PC-9 (cell line): ENCODE measurements at regions not wholly inside any gene's neighbourhood (a gene's known extent, or its start where the extent isn't known, plus 50 kb on each side); places are given as distances from the start of the nearest gene placed in this dataset.

Experiments used
- BruUV-seq: library from RNA; stranded (reverse); fragments of 400-500 nt; replicated peaks from 2 replicates; lab custom pipeline; 2021; lab: Mats Ljungman, UMichigan
- CTCF ChIA-PET: fragments of 300-600 bp; sonication (Branson Sonifier 250); formaldehyde crosslinking; loops from one replicate; lab custom pipeline; 2022; ENCODE audit warnings: antibody characterized with exemption; lab: Charles Lee
- POLR2A ChIA-PET: fragments of 300-600 bp; sonication (Branson Sonifier 250); formaldehyde crosslinking; loops from one replicate; lab custom pipeline; 2022; ENCODE audit warnings: antibody characterized with exemption; ENCODE audit not compliant: unreplicated experiment; lab: Charles Lee
- DNase-seq, 2 experiments: peaks; one replicate each; pipeline versions ENCODE4 v3.0.0 to v3.0.0-alpha.2; 2015 to 2022; ENCODE audit warnings: mixed read lengths in 1 of 2
- H2AFZ ChIP-seq: fragments of 200-600 bp; sonication (generic); 2 replicates; pipeline ENCODE4 v1.8.1; 2017; ENCODE audit warnings: antibody characterized with exemption
- H3F3A ChIP-seq: fragments of 200-600 bp; sonication (generic); 2 replicates; pipeline ENCODE4 v1.8.1; 2017; ENCODE audit warnings: antibody characterized with exemption, mild to moderate bottlenecking, low read depth; ENCODE audit not compliant: insufficient read depth
- H3K27ac ChIP-seq: fragments of 200-600 bp; sonication (generic); 2 replicates; pipeline ENCODE4 v1.6.1; 2016; ENCODE audit warnings: mixed run types
- H3K27me3 ChIP-seq: fragments of 200-600 bp; sonication (generic); 2 replicates; pipeline ENCODE4 v1.6.1; 2016; ENCODE audit warnings: low read depth, mixed run types; ENCODE audit not compliant: insufficient read depth
- H3K36me3 ChIP-seq: fragments of 200-600 bp; sonication (generic); 2 replicates; pipeline ENCODE4 v1.6.1; 2016; ENCODE audit warnings: low read depth, mixed run types
- H3K4me1 ChIP-seq: fragments of 200-600 bp; sonication (generic); replicated peaks from 2 replicates; pipeline ENCODE4 v1.6.1; 2016; ENCODE audit warnings: mixed run types; ENCODE audit not compliant: insufficient read depth
- H3K4me2 ChIP-seq: fragments of 200-600 bp; sonication (generic); 2 replicates; pipeline ENCODE4 v1.6.1; 2017; ENCODE audit warnings: mixed run types
- H3K4me3 ChIP-seq: fragments of 200-600 bp; sonication (generic); 2 replicates; pipeline ENCODE4 v1.6.1; 2016; ENCODE audit warnings: mixed run types
- H3K79me2 ChIP-seq: fragments of 200-600 bp; sonication (generic); 2 replicates; pipeline ENCODE4 v1.6.1; 2017; ENCODE audit warnings: low read depth, mixed run types
- H3K9me2 ChIP-seq: fragments of 200-600 bp; sonication (generic); 2 replicates; pipeline ENCODE4 v1.8.1; 2017; ENCODE audit warnings: mild to moderate bottlenecking; ENCODE audit not compliant: insufficient read depth
- H3K9me3 ChIP-seq: fragments of 200-600 bp; sonication (generic); 2 replicates; pipeline ENCODE4 v1.8.1; 2016; ENCODE audit warnings: low read depth; ENCODE audit not compliant: insufficient read depth
- H4K20me1 ChIP-seq: fragments of 200-600 bp; sonication (generic); 2 replicates; pipeline ENCODE4 v1.8.1; 2017; ENCODE audit not compliant: insufficient read depth
- EZH2 ChIP-seq: fragments of 200-600 bp; sonication (generic); IDR thresholded peaks from 2 replicates; pipeline ENCODE4 v1.8.0; 2017; ENCODE audit warnings: antibody characterized with exemption, low read depth
- intact Hi-C: fragments of 100-400 bp; cut with micrococcal nuclease; formaldehyde crosslinking; loops from one replicate; pipeline ENCODE4 v1.10.0; 2022; ENCODE audit not compliant: unreplicated experiment
- TF ChIP-seq, protein P1 (sequence below): fragments of 200-600 bp; sonication (generic); conservative IDR thresholded peaks from 2 replicates; pipeline ENCODE4 v1.6.1; 2017; ENCODE audit warnings: mixed run types, antibody characterized with exemption, mild to moderate bottlenecking, moderate library complexity

DNA sequence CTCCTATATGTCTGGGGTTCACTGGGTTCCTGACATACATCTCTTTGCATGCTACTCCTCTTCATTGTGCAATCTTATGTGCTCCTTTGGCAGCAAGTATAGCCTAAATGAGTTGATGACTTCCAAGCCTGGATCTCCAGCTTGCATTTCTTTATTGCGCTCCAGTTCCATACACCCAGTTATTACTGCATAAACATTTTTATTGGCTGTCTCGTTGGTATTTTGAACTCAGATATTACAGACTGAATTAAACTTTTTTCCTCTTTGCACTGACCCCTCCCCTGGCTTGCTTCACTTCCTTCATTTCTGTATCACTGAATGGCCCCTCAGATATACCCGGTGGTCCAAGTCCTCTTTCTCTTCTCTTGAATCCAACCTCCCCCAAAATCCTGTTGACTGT is 219.2 kb downstream of the MC4R start:
- Histone ChIP-seq H3K4me2 (no peak overlapping the region), H3K27ac (no peak overlapping the region), H3K36me3 (no peaks in the 10 kb centered on the region), H2AFZ (no peak overlapping the region), H3K27me3 (no peaks in the 10 kb centered on the region), H3K79me2 (no peaks in the 10 kb centered on the region), H3K4me1 (no peaks in the 10 kb centered on the region), H4K20me1 (no peaks in the 10 kb centered on the region), H3K9me3 (no peaks in the 10 kb centered on the region; the same call in 1 of the 2 replicates), H3K4me3 (no peak overlapping the region), H3K9me2 (no peaks in the 10 kb centered on the region), H3F3A (no peaks in the 10 kb centered on the region)
- no peak for DNase-seq
- intact Hi-C loops: no loop called here
- POLR2A ChIA-PET: no interaction called here
- CTCF ChIA-PET: no interaction called here
- BruUV-seq: no TSS peak
- TF ChIP-seq, protein P1, sequence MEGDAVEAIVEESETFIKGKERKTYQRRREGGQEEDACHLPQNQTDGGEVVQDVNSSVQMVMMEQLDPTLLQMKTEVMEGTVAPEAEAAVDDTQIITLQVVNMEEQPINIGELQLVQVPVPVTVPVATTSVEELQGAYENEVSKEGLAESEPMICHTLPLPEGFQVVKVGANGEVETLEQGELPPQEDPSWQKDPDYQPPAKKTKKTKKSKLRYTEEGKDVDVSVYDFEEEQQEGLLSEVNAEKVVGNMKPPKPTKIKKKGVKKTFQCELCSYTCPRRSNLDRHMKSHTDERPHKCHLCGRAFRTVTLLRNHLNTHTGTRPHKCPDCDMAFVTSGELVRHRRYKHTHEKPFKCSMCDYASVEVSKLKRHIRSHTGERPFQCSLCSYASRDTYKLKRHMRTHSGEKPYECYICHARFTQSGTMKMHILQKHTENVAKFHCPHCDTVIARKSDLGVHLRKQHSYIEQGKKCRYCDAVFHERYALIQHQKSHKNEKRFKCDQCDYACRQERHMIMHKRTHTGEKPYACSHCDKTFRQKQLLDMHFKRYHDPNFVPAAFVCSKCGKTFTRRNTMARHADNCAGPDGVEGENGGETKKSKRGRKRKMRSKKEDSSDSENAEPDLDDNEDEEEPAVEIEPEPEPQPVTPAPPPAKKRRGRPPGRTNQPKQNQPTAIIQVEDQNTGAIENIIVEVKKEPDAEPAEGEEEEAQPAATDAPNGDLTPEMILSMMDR: no peak
- no peak for TF ChIP-seq EZH2

DNA sequence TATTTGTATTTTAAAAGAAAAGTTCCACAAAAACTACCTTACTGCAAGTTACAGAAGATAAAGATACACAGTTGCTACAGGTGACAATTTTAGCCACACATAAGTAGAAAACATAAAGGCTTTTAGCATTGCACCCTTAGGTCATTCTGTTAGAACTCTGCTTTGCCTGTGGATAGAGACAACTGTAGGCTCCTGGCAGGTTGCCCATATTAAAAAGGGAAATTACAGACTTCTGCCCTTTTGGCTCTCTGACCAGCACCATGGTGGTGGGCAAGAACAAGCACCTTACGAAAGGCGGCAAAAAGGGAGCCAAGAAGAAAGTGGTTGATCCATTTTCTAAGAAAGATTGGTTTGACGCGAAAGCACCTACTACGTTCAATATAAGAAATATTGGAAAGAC is 223.3 kb downstream of the MC4R start:
- Histone ChIP-seq H3K36me3 (no peaks in the 10 kb centered on the region), H3K79me2 (no peaks in the 10 kb centered on the region), H2AFZ (no peak overlapping the region), H3K4me2 (no peak overlapping the region), H4K20me1 (no peaks in the 10 kb centered on the region), H3K9me2 (no peaks in the 10 kb centered on the region), H3K9me3 (no peaks in the 10 kb centered on the region; the same call in 1 of the 2 replicates), H3K4me1 (no peaks in the 10 kb centered on the region), H3K27me3 (no peaks in the 10 kb centered on the region), H3K4me3 (no peak overlapping the region), H3K27ac (no peak overlapping the region), H3F3A (no peaks in the 10 kb centered on the region)
- BruUV-seq: no TSS peak
- CTCF ChIA-PET: no interaction called here
- POLR2A ChIA-PET: no interaction called here
- intact Hi-C loops: no loop called here
- DNase-seq: no peak
- TF ChIP-seq EZH2: no peak
- TF ChIP-seq, protein P1: no peak

DNA sequence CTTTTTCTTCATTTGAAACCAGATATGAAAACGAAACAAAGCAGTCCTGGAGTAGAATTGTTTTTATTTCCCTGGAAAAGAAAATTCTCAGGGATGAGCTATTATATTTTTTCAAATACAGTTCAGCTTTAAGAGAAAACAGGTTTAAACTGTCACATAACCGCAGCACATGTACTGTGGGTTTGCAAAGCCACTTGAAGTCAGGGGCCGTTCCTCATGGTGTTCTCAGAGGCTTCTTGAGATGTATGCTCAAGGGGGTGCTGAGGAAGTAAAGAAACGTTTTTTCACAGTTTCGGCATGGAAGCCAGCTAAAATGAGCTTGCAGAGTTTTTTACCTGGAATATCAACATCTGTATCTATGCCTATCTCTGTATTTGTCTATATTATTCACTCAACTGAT is 225.3 kb downstream of the MC4R start:
- BruUV-seq: no TSS peak
- CTCF ChIA-PET: no interaction called here
- TF ChIP-seq, protein P1: no peak
- no peak for TF ChIP-seq EZH2
- no peaks in the 10 kb centered on the region for H4K20me1 ChIP-seq
- no peaks in the 10 kb centered on the region for H3F3A ChIP-seq
- no peak overlapping the region for H2AFZ ChIP-seq
- H3K4me1 ChIP-seq: no peaks in the 10 kb centered on the region
- no peak overlapping the region for H3K4me3 ChIP-seq
- no peak for DNase-seq
- no peaks in the 10 kb centered on the region; the same call in 1 of the 2 replicates for H3K9me3 ChIP-seq
- no peaks in the 10 kb centered on the region for H3K9me2 ChIP-seq
- no peak overlapping the region for H3K4me2 ChIP-seq
- intact Hi-C loops: no loop called here
- H3K27ac ChIP-seq: no peak overlapping the region
- no peaks in the 10 kb centered on the region for H3K36me3 ChIP-seq
- no peaks in the 10 kb centered on the region for H3K79me2 ChIP-seq
- POLR2A ChIA-PET: no interaction called here
- no peaks in the 10 kb centered on the region for H3K27me3 ChIP-seq
